HEK293 (cell line): ENCODE measurements at regions not wholly inside any gene's neighbourhood (a gene's known extent, or its start where the extent isn't known, plus 50 kb on each side); places are given as distances from the start of the nearest gene placed in this dataset.

Source experiments
- HOXA7 ChIP-seq: sonication (generic); formaldehyde crosslinking; IDR thresholded peaks from 2 replicates; pipeline ENCODE4 v1.8.1; 2022; ENCODE audit warnings: missing genetic modification reagents, borderline replicate concordance
- ZBTB21 ChIP-seq: fragments of 450-650 bp; formaldehyde crosslinking; IDR thresholded peaks from 2 replicates; pipeline ENCODE4 v1.5.1; 2017; ENCODE audit warnings: missing biosample characterization, missing genetic modification characterization
- ZNF140 ChIP-seq: fragments of 450-650 bp; formaldehyde crosslinking; IDR thresholded peaks from 2 replicates; pipeline ENCODE4 v1.5.1; 2016; ENCODE audit warnings: missing biosample characterization, missing genetic modification characterization
- TF ChIP-seq, protein P1 (sequence below): fragments of 450-650 bp; formaldehyde crosslinking; IDR thresholded peaks from 2 replicates; pipeline ENCODE4 v1.5.1; 2016; ENCODE audit warnings: missing biosample characterization, missing genetic modification characterization, low read depth

GRCh38 chr4:85228264-85228663, 246.7 kb upstream of the ARHGAP24 start:
- TF ChIP-seq HOXA7 = no peak
- TF ChIP-seq, protein P1, sequence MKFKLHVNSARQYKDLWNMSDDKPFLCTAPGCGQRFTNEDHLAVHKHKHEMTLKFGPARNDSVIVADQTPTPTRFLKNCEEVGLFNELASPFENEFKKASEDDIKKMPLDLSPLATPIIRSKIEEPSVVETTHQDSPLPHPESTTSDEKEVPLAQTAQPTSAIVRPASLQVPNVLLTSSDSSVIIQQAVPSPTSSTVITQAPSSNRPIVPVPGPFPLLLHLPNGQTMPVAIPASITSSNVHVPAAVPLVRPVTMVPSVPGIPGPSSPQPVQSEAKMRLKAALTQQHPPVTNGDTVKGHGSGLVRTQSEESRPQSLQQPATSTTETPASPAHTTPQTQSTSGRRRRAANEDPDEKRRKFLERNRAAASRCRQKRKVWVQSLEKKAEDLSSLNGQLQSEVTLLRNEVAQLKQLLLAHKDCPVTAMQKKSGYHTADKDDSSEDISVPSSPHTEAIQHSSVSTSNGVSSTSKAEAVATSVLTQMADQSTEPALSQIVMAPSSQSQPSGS (tag by site-specific recombination) = no peak
- TF ChIP-seq ZBTB21 (tag by site-specific recombination) = no peak
- no peak for TF ChIP-seq ZNF140 (tag by site-specific recombination)
